GM12873 (cell line): ENCODE measurements at regions not wholly inside any gene's neighbourhood (a gene's known extent, or its start where the extent isn't known, plus 50 kb on each side); places are given as distances from the start of the nearest gene placed in this dataset.

Experiments used
- CTCF ChIP-seq: IDR thresholded peaks from 2 replicates; pipeline ENCODE4 v1.5.1; 2012; ENCODE audit warnings: low read depth, mild to moderate bottlenecking, moderate library complexity, low read length, control low read depth; ENCODE audit not compliant: insufficient read depth; ENCODE audit errors: missing control alignments

GRCh38 chr4:178314287-178314686 lies 872.0 kb upstream of the AGA start:
- TF ChIP-seq CTCF = no peak

GRCh38 chr4:178316211-178316610 lies 874.0 kb upstream of the AGA start:
- TF ChIP-seq CTCF = no peak

DNA sequence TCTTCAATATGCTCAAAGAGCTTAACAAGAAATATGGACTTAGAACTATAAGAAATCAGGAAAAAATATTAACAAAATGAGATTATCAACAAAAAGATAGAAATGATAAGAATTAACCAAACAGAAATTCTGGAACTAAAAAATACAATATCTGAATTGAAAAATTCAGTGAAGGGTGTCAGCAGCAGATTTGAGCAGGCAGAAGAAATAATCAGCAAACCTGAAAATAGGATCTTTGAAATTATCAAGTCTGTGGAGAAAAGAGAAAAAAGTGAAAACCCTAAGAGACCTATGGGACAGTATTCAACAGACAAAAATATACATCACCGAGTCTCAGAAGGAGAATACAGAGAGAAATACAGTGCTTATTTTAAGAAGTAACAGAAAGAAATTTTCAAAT lies 877.8 kb upstream of the AGA start:
- no peak for TF ChIP-seq CTCF

DNA sequence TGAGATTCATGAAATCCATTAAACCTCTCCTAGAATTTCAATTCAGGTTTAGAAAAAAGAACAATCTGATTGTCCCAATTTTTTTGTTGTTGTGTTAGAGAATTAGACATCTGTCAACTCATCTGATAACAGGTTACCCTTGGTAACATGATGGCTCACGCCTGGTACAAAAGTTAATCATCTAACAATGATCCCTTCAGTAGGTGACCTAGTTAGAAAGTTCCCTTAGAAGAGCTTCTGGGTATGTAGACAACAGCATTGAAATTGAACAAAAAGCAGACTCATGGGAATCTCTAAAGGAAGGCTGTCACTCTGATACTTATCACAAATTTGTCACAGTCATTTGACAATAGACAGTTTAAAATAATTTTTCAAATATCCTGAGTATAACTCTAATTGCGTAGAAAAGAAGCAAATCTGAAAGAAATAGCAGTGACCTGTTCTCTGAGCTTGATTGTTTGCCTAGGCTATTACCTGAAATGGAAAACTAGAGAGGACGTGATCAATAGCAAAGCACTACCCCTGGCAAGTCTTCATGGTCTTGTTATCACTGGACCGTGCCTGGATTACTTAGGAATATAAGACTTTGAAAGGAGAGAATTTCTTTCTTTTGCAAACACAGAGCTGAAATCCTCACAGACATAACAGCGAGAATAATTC lies 880.4 kb upstream of the AGA start:
- no peak for TF ChIP-seq CTCF

GRCh38 chr4:178329226-178329872 lies 887.1 kb upstream of the AGA start:
- no peak for TF ChIP-seq CTCF

DNA sequence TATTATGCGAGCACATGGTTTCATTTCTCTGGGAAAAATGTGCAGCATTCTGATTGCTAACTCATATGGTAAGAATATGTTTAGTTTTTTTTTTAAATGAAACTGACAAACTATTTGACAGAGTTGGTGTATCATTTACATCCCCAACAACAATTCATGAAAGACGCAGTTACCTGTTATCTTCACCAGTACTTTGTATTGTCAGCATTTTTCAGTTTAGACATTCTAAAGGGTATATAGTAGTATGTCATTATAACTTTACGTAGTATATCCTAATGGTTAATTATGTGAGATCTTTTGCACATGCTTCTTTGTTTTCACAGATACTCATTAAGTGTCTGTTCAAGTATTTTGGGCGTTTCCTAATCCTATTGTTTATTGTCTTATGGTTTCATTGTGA lies 891.1 kb upstream of the AGA start:
- TF ChIP-seq CTCF = no peak

GRCh38 chr4:178339769-178340168 lies 897.5 kb upstream of the AGA start:
- TF ChIP-seq CTCF = no peak
